Activated T-cell treated with anti-CD3 and anti-CD28 coated beads, Interleukin-2, amount 50 U/mL, for 24 hours (primary cell): ENCODE measurements at regions not wholly inside any gene's neighbourhood (a gene's known extent, or its start where the extent isn't known, plus 50 kb on each side); places are given as distances from the start of the nearest gene placed in this dataset.
"Not testable (repeated sequence)": the region's sequence is repeated elsewhere in the genome, so short reads cannot be mapped to it uniquely, and the experiment has no call there.

Experiments
- DNase-seq: peaks from one replicate; pipeline ENCODE4 v3.0.0-alpha.2; 2020
- H3K27ac Mint-ChIP-seq: 2 replicates; pipeline ENCODE4 v1.8.0; 2020; ENCODE audit warnings: mild to moderate bottlenecking, mixed read lengths
- H3K27me3 Mint-ChIP-seq: 2 replicates; pipeline ENCODE4 v1.8.0; 2020; ENCODE audit warnings: mixed read lengths
- H3K36me3 Mint-ChIP-seq: 2 replicates; pipeline ENCODE4 v1.8.0; 2020; ENCODE audit warnings: low read depth, mixed read lengths
- H3K4me1 Mint-ChIP-seq: 2 replicates; pipeline ENCODE4 v1.8.0; 2020; ENCODE audit warnings: low read depth, mixed read lengths
- H3K4me3 Mint-ChIP-seq: 2 replicates; pipeline ENCODE4 v1.8.0; 2020; ENCODE audit warnings: mild to moderate bottlenecking, moderate library complexity, mixed read lengths
- H3K9me3 Mint-ChIP-seq: 2 replicates; pipeline ENCODE4 v1.8.0; 2020; ENCODE audit warnings: mixed read lengths

DNA sequence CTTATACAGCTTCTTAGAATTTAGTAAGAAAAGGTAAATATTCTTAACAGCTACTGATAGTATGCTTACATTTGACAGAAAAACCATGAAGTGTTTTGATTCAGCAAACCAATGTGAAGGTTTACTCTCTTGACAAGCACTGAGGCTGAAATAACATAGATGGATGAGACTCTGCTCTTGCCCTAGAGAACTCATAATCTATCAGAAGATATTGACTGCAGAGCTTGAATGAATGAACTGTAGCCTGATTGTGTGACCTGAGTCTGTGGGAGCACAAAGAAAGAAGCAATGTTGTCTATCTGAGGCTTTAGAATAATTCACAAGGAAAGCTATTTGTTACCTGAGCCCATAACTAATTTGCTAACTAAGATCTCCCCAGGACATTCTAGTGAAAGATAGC lies 1235.3 kb downstream of the OLFM4 start:
- Mint-ChIP-seq H3K4me1 (no peaks in the 10 kb centered on the region), H3K27ac (no peak overlapping the region), H3K4me3 (no peak overlapping the region), H3K27me3 (no peaks in the 10 kb centered on the region), H3K36me3 (no peaks in the 10 kb centered on the region), H3K9me3 (peaks cover 20% of the 10 kb centered on the region)
- no peak for DNase-seq

- not testable (repeated sequence) for DNase-seq, H3K27ac Mint-ChIP-seq, H3K27me3 Mint-ChIP-seq, H3K4me1 Mint-ChIP-seq, H3K36me3 Mint-ChIP-seq, H3K4me3 Mint-ChIP-seq
- peaks cover 20% of the 10 kb centered on the region for H3K9me3 Mint-ChIP-seq
Observed at GRCh38 chr13:54267253-54267668, 1238.6 kb downstream of the OLFM4 start.

- DNase-seq, H3K4me1 Mint-ChIP-seq, H3K36me3 Mint-ChIP-seq, H3K4me3 Mint-ChIP-seq, H3K27ac Mint-ChIP-seq, H3K27me3 Mint-ChIP-seq: not testable (repeated sequence)
- peaks cover 18% of the 10 kb centered on the region for H3K9me3 Mint-ChIP-seq
Observed at GRCh38 chr13:54268013-54268695, 1239.5 kb downstream of the OLFM4 start.

- no peak for DNase-seq
- Mint-ChIP-seq H3K27me3 (no peaks in the 10 kb centered on the region), H3K36me3 (no peaks in the 10 kb centered on the region), H3K9me3 (peaks cover 23% of the 10 kb centered on the region), H3K27ac (no peak overlapping the region), H3K4me3 (no peak overlapping the region), H3K4me1 (no peaks in the 10 kb centered on the region)
Observed at GRCh38 chr13:54287062-54287764, 1258.6 kb downstream of the OLFM4 start.

DNA sequence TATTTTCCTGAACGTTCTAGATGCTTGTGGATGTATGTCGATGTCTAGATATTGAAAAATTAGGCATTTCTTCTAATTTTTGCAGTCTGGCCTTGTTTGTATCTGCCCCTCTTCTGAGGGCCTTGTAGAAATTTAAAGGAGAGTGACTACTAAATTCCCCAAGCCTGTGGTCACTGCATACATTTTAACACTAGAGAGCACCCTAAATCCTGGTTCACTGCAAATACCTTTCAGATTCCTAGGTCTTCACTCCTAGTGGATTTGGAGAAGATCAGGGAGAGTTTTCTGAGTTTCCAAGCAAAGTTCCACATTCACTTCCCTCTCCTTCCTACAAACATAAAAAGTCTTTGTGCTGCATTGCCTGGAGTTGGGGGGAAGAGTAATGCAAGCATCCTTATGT lies 1272.5 kb downstream of the OLFM4 start:
- H3K4me1 Mint-ChIP-seq, result no peaks in the 10 kb centered on the region
- peaks cover 35% of the 10 kb centered on the region for H3K9me3 Mint-ChIP-seq
- no peaks in the 10 kb centered on the region for H3K27me3 Mint-ChIP-seq
- no peak overlapping the region for H3K4me3 Mint-ChIP-seq
- no peak for DNase-seq
- H3K36me3 Mint-ChIP-seq, result no peaks in the 10 kb centered on the region
- no peak overlapping the region for H3K27ac Mint-ChIP-seq

- H3K4me3 Mint-ChIP-seq, result no peak overlapping the region
- no peaks in the 10 kb centered on the region for H3K4me1 Mint-ChIP-seq
- H3K27me3 Mint-ChIP-seq, result no peaks in the 10 kb centered on the region
- DNase-seq, result no peak
- no peaks in the 10 kb centered on the region for H3K36me3 Mint-ChIP-seq
- H3K9me3 Mint-ChIP-seq, result peaks cover 19% of the 10 kb centered on the region
- H3K27ac Mint-ChIP-seq, result no peak overlapping the region
Observed at GRCh38 chr13:54305377-54305776, 1276.8 kb downstream of the OLFM4 start.

DNA sequence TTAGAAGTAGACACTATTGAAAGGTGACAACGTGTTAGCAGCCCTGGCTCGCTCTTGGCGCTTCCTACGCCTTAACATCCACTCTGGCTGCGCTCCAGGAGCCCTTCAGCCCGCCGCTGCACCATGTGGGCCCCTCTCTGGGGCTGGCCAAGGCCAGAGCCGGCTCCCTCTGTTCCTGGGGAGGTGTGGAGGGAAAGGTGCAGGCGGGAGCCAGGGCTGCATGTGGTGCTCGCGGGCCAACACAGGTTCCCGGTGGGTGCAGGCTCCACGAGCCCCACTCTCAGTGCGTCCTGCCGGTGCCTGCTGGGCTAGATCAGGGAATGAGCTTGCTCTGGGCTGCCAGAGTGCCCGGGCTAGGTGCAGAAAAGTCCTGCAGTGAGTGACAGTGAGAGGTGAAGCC lies 1284.3 kb downstream of the OLFM4 start:
- H3K4me3 Mint-ChIP-seq, result no peak overlapping the region
- no peaks in the 10 kb centered on the region for H3K4me1 Mint-ChIP-seq
- H3K27ac Mint-ChIP-seq, result no peak overlapping the region
- H3K27me3 Mint-ChIP-seq, result no peaks in the 10 kb centered on the region
- no peak for DNase-seq
- H3K36me3 Mint-ChIP-seq, result no peaks in the 10 kb centered on the region
- peaks cover 16% of the 10 kb centered on the region for H3K9me3 Mint-ChIP-seq

GRCh38 chr13:54317722-54318121 lies 1289.1 kb downstream of the OLFM4 start:
- Mint-ChIP-seq H3K4me1 (no peaks in the 10 kb centered on the region), H3K27ac (no peak overlapping the region), H3K36me3 (no peaks in the 10 kb centered on the region), H3K9me3 (peaks cover 29% of the 10 kb centered on the region), H3K27me3 (no peaks in the 10 kb centered on the region), H3K4me3 (no peak overlapping the region)
- no peak for DNase-seq

DNA sequence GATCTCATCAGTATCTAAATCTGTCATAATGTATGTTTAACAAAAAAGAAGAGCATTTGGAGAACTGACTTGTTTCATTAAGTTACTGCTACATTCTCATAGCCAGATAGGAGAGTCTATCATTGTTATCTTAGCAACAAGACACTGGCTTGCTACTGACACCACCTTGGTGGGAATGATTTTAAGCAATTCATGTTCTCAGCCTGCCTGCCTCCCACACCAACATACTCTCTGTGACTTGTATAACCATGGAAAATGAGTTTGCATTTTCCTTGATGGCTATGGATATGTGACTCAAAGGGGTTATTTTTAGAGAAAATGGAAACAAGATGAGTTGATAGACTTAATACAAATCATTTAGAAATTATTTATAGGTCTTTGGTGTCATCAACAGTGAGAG lies 1308.9 kb downstream of the OLFM4 start:
- Mint-ChIP-seq H3K27ac (no peak overlapping the region), H3K4me3 (no peak overlapping the region), H3K36me3 (no peaks in the 10 kb centered on the region), H3K4me1 (no peaks in the 10 kb centered on the region), H3K9me3 (peaks cover 3% of the 10 kb centered on the region), H3K27me3 (no peaks in the 10 kb centered on the region)
- DNase-seq, result no peak

DNA sequence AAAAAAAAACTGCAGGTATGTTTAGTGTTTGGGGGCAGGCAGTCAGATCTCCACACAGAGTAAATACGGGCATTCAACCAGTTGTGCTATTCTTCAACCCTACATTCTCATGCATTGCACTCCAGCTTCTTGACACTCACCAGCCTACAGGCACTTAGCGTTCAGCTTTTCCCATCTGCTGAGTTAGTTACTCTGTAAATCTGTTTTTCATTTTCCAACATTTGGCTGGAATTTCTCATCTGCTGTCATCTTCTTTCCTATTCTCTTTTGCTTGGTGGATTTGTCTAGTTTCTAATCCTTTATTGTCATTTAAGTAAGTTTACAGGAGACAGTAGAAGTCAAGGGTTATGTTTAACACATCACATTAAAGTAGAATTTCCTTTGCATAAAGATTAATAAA lies 1318.9 kb downstream of the OLFM4 start:
- Mint-ChIP-seq H3K9me3 (peaks cover 9% of the 10 kb centered on the region), H3K27me3 (no peaks in the 10 kb centered on the region), H3K36me3 (no peaks in the 10 kb centered on the region), H3K4me1 (no peaks in the 10 kb centered on the region), H3K4me3 (no peak overlapping the region), H3K27ac (no peak overlapping the region)
- DNase-seq, result no peak

DNA sequence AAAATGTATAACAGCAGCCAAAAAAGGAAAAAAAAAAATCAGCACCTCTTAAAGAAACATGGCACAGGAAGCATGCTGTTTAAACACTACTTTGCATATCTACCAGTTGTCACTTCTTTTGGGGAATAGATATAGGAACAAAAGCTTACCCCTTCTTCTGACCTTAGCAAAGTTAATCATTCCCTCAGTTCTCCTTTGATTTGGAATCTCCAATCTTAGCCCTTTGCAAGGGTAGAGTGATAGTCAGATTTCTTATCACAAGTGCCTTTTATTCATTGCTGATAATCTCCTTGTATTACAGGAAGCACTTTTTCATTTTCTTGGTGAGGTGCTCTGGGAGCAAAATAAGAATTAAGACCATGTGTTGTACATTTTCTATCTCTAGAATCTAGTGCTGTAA lies 1327.6 kb downstream of the OLFM4 start:
- H3K36me3 Mint-ChIP-seq, result no peaks in the 10 kb centered on the region
- H3K27me3 Mint-ChIP-seq, result no peaks in the 10 kb centered on the region
- peaks cover 12% of the 10 kb centered on the region for H3K9me3 Mint-ChIP-seq
- no peaks in the 10 kb centered on the region for H3K4me1 Mint-ChIP-seq
- H3K27ac Mint-ChIP-seq, result no peak overlapping the region
- H3K4me3 Mint-ChIP-seq, result no peak overlapping the region
- no peak for DNase-seq

DNA sequence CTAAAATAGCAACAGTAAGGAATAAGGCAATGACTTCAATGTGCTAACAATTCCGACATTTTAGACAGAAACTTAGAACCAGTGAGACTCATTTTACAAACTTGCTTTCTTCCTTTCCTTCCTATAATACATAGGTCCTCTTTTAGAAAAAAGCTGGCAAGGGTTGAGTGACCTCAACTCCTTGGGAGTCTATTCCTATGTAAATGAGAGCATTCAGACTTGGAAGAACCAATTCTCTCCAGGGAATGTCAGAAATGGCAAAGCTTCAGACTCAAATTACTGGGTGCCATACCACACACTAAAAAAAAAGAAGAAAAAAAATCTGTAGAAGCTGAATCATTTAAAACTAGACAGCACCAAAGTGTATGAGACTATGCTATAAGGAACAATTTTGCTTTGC lies 1328.2 kb downstream of the OLFM4 start:
- DNase-seq, result no peak
- no peak overlapping the region for H3K27ac Mint-ChIP-seq
- H3K9me3 Mint-ChIP-seq, result peaks cover 10% of the 10 kb centered on the region
- H3K27me3 Mint-ChIP-seq, result no peaks in the 10 kb centered on the region
- no peaks in the 10 kb centered on the region for H3K4me1 Mint-ChIP-seq
- no peak overlapping the region for H3K4me3 Mint-ChIP-seq
- H3K36me3 Mint-ChIP-seq, result no peaks in the 10 kb centered on the region

DNA sequence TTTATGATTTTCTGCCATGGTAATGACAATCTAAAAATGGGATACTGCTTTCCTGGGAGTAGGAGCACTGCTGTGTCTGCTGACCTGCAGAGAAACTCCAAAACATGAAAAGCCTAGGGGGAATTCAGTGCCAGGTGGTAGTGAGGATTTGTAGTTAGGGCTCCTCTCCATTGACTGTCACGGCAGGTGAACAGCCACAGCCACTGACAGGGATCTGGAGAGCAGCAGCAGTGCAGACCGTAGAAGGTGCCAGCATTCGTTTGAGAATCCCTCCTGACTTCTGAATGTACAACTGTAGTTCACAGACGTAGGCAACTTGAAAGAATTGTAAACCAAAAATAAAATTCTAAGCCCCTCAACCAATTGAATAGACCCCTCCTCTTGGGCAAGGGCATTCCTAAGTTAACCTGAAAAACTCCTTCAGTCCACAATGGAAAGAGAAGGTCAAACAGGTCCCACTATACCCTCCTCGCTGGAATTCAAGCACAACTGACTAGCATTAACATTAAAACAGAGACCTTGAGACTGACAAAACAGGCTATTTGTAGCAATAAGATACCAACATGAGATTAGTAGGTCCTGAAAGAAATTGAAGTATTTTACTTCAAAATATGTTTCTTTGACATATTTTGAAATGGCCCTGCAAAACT lies 1328.8 kb downstream of the OLFM4 start:
- Mint-ChIP-seq H3K4me3 (no peak overlapping the region), H3K27ac (no peak overlapping the region), H3K36me3 (no peaks in the 10 kb centered on the region), H3K9me3 (peaks cover 9% of the 10 kb centered on the region), H3K4me1 (no peaks in the 10 kb centered on the region), H3K27me3 (no peaks in the 10 kb centered on the region)
- no peak for DNase-seq

DNA sequence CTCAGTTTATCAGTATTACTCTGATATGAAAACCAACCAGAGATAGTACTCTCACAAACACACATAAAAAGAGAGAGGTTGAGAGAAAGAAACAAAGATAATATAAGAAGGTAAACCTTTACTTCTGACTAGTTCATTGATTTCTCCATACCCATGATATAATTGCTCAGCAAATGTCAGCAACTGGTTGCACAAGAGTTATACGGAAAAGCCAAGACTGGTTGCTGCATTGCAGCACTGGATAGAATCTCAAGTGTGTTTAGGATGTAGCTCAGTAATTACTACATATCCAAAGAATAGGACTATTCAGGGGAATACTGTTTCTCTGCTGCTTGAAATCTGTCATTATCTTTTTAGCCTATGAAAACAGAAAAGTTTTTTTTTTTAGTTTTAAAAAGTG lies 1332.8 kb downstream of the OLFM4 start:
- H3K9me3 Mint-ChIP-seq, result peaks cover 16% of the 10 kb centered on the region
- H3K36me3 Mint-ChIP-seq, result no peaks in the 10 kb centered on the region
- no peak overlapping the region for H3K4me3 Mint-ChIP-seq
- no peak for DNase-seq
- H3K27me3 Mint-ChIP-seq, result no peaks in the 10 kb centered on the region
- H3K27ac Mint-ChIP-seq, result no peak overlapping the region
- H3K4me1 Mint-ChIP-seq, result no peaks in the 10 kb centered on the region

DNA sequence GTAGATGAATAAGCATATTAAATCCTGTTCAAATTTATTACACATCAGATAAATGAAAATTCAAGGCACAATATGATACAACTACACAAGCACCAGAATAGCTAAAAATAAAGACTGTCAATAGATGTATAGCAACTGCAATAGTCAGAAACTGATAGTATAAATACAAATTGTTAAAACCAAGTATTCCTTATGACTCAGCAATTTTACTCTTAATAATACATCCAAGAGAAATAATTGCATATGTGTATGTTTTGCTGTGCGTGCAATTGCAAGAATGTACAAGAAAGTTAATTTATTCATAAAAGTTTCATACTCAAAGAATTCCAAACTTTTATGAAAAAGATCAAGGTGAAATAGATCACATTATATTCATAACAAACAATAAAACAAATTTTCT lies 1338.1 kb downstream of the OLFM4 start:
- no peak for DNase-seq
- Mint-ChIP-seq H3K4me1 (no peaks in the 10 kb centered on the region), H3K4me3 (no peak overlapping the region), H3K27me3 (no peaks in the 10 kb centered on the region), H3K36me3 (no peaks in the 10 kb centered on the region), H3K27ac (no peak overlapping the region), H3K9me3 (peaks cover 19% of the 10 kb centered on the region)
